MM.1S (cell line): ENCODE measurements at regions not wholly inside any gene's neighbourhood (a gene's known extent, or its start where the extent isn't known, plus 50 kb on each side); places are given as distances from the start of the nearest gene placed in this dataset.

ENCODE experiments used
- DNase-seq: peaks from one replicate; pipeline ENCODE4 v3.0.0-alpha.2; 2015
- H2AFZ ChIP-seq: fragments of 300-600 bp; sonication (generic); 2 replicates; pipeline ENCODE4 v1.6.0; 2016; ENCODE audit warnings: antibody characterized with exemption, low read length
- H3F3A ChIP-seq: fragments of 300-600 bp; sonication (generic); 2 replicates; pipeline ENCODE4 v1.6.1; 2016; ENCODE audit warnings: mild to moderate bottlenecking, antibody characterized with exemption, low read length, moderate library complexity, mixed read lengths; ENCODE audit not compliant: insufficient read depth
- H3K27ac ChIP-seq: fragments of 300-600 bp; sonication (generic); 2 replicates; pipeline ENCODE4 v1.5.1; 2016; ENCODE audit warnings: mild to moderate bottlenecking, low read length
- H3K27me3 ChIP-seq: fragments of 300-600 bp; sonication (generic); replicated peaks from 2 replicates; pipeline ENCODE4 v1.6.0; 2016; ENCODE audit warnings: low read length; ENCODE audit not compliant: insufficient read depth
- H3K36me3 ChIP-seq: fragments of 300-600 bp; sonication (generic); replicated peaks from 2 replicates; pipeline ENCODE4 v1.6.1; 2016; ENCODE audit warnings: mild to moderate bottlenecking, low read length, mixed read lengths; ENCODE audit not compliant: insufficient read depth
- H3K4me1 ChIP-seq: fragments of 300-600 bp; sonication (generic); 2 replicates; pipeline ENCODE4 v1.6.1; 2016; ENCODE audit warnings: low read length, mixed read lengths
- H3K4me2 ChIP-seq: fragments of 300-600 bp; sonication (generic); 2 replicates; pipeline ENCODE4 v1.6.0; 2016; ENCODE audit warnings: low read depth, low read length
- H3K4me3 ChIP-seq: fragments of 300-600 bp; sonication (generic); 2 replicates; pipeline ENCODE4 v1.5.1; 2016; ENCODE audit warnings: low read length, mixed read lengths
- H3K79me2 ChIP-seq: fragments of 300-600 bp; sonication (generic); 2 replicates; pipeline ENCODE4 v1.6.1; 2016; ENCODE audit warnings: mixed run types, low read length, mixed read lengths
- H3K9ac ChIP-seq: fragments of 300-600 bp; sonication (generic); 2 replicates; pipeline ENCODE4 v1.6.1; 2016; ENCODE audit warnings: low read length, mixed read lengths
- H3K9me2 ChIP-seq: fragments of 300-600 bp; sonication (generic); replicated peaks from 2 replicates; pipeline ENCODE4 v1.6.1; 2016; ENCODE audit warnings: mild to moderate bottlenecking, low read length, mixed read lengths; ENCODE audit not compliant: insufficient read depth
- H3K9me3 ChIP-seq: fragments of 300-600 bp; sonication (generic); replicated peaks from 2 replicates; pipeline ENCODE4 v1.6.1; 2016; ENCODE audit warnings: mild to moderate bottlenecking, low read length, mixed read lengths; ENCODE audit not compliant: insufficient read depth
- H4K20me1 ChIP-seq: fragments of 300-600 bp; sonication (generic); 2 replicates; pipeline ENCODE4 v1.6.1; 2016; ENCODE audit warnings: mild to moderate bottlenecking, low read length, moderate library complexity, mixed read lengths; ENCODE audit not compliant: insufficient read depth
- CTCF ChIP-seq: fragments of 300-600 bp; sonication (generic); IDR thresholded peaks from 2 replicates; pipeline ENCODE4 v1.5.1; 2016; ENCODE audit warnings: antibody characterized with exemption, low read length, mixed read lengths
- EZH2 ChIP-seq: fragments of 300-600 bp; sonication (generic); optimal IDR thresholded peaks from 2 replicates; pipeline ENCODE3; 2017; ENCODE audit warnings: low read depth, mild to moderate bottlenecking, antibody characterized with exemption, low read length, mixed read lengths
- EZH2phosphoT487 ChIP-seq: fragments of 300-600 bp; sonication (generic); IDR thresholded peaks from 2 replicates; pipeline ENCODE4 v1.6.1; 2018; ENCODE audit warnings: antibody characterized with exemption, low read length

- no peaks in the 10 kb centered on the region for H4K20me1 ChIP-seq
- H3K9me3 ChIP-seq = no peaks in the 10 kb centered on the region
- H3K4me1 ChIP-seq = no peaks in the 10 kb centered on the region
- H3K4me3 ChIP-seq = no peak overlapping the region
- no peaks in the 10 kb centered on the region for H3K27me3 ChIP-seq
- H3K36me3 ChIP-seq = no peaks in the 10 kb centered on the region
- H3F3A ChIP-seq = no peaks in the 10 kb centered on the region
- no peak overlapping the region for H3K27ac ChIP-seq
- H3K9ac ChIP-seq = no peak overlapping the region
- no peaks in the 10 kb centered on the region for H3K79me2 ChIP-seq
- TF ChIP-seq EZH2phosphoT487 (no peak), EZH2 (no peak), CTCF (no peak)
- no peaks in the 10 kb centered on the region for H3K9me2 ChIP-seq
- no peak overlapping the region for H2AFZ ChIP-seq
- no peak for DNase-seq
- no peak overlapping the region for H3K4me2 ChIP-seq
Observed at GRCh38 chr12:33012226-33012625, 115.6 kb upstream of the PKP2 start.

GRCh38 chr12:33006106-33006505 lies 109.5 kb upstream of the PKP2 start:
- H3K4me2 ChIP-seq = no peak overlapping the region
- TF ChIP-seq EZH2 (no peak), CTCF (no peak), EZH2phosphoT487 (no peak)
- no peak overlapping the region for H2AFZ ChIP-seq

GRCh38 chr12:33000016-33000415 lies 103.4 kb upstream of the PKP2 start:
- no peaks in the 10 kb centered on the region for H3K4me1 ChIP-seq
- H4K20me1 ChIP-seq = no peaks in the 10 kb centered on the region
- TF ChIP-seq CTCF = no peak
- no peak for TF ChIP-seq EZH2phosphoT487
- TF ChIP-seq EZH2 = no peak
- no peaks in the 10 kb centered on the region for H3K79me2 ChIP-seq
- no peaks in the 10 kb centered on the region; the same call in 1 of the 2 replicates for H3K9me3 ChIP-seq
- no peaks in the 10 kb centered on the region for H3K36me3 ChIP-seq
- H3F3A ChIP-seq = no peaks in the 10 kb centered on the region
- H2AFZ ChIP-seq = no peak overlapping the region
- no peaks in the 10 kb centered on the region for H3K9me2 ChIP-seq
- H3K27ac ChIP-seq = no peak overlapping the region
- DNase-seq = no peak
- H3K27me3 ChIP-seq = no peaks in the 10 kb centered on the region
- no peak overlapping the region for H3K9ac ChIP-seq
- H3K4me3 ChIP-seq = no peak overlapping the region
- H3K4me2 ChIP-seq = no peak overlapping the region

More at GRCh38 chr12:33006106-33006505, 109.5 kb upstream of the PKP2 start:
- no peak for DNase-seq
- Histone ChIP-seq H3K9me3 (no peaks in the 10 kb centered on the region; the same call in 1 of the 2 replicates), H3K9ac (no peak overlapping the region), H3K9me2 (no peaks in the 10 kb centered on the region), H3F3A (no peaks in the 10 kb centered on the region), H3K79me2 (no peaks in the 10 kb centered on the region), H3K27me3 (no peaks in the 10 kb centered on the region), H3K27ac (no peak overlapping the region), H3K4me3 (no peak overlapping the region), H4K20me1 (no peaks in the 10 kb centered on the region), H3K36me3 (no peaks in the 10 kb centered on the region), H3K4me1 (no peaks in the 10 kb centered on the region)
